ENCODE measurements at regions not wholly inside any gene's neighbourhood (a gene's known extent, or its start where the extent isn't known, plus 50 kb on each side); places are given as distances from the start of the nearest gene placed in this dataset.

GRCh38 chr12:93198086-93198485, 179.6 kb upstream of the NUDT4 start:
- TF ChIP-seq EZH2 (IDR thresholded peaks at IDR 0.05; ENCODE audit: insufficient read depth, poor library complexity, severe bottlenecking) (no peak), EZH2phosphoT487 (IDR thresholded peaks at IDR 0.05; ENCODE audit: insufficient read depth, low read depth) (no peak)
